COLO668 (cell line): ENCODE measurements at regions not wholly inside any gene's neighbourhood (a gene's known extent, or its start where the extent isn't known, plus 50 kb on each side); places are given as distances from the start of the nearest gene placed in this dataset.

Experiments used
- DNase-seq: peaks from one replicate; lab custom pipeline; 2025; ENCODE audit not compliant: unreplicated experiment; lab: John Stamatoyannopoulos, UW

GRCh38 chr7:36029853-36030515, 123.1 kb upstream of the EEPD1 start:
- no peak for DNase-seq

- DNase-seq, result no peak
Measured at GRCh38 chr7:36032361-36032818, 120.7 kb upstream of the EEPD1 start.

GRCh38 chr7:36034020-36034419, 119.0 kb upstream of the EEPD1 start:
- DNase-seq, result no peak

- DNase-seq, result no peak
Measured at GRCh38 chr7:36035186-36035585, 117.9 kb upstream of the EEPD1 start.

- no peak for DNase-seq
Measured at GRCh38 chr7:36036590-36036989, 116.5 kb upstream of the EEPD1 start.

- DNase-seq, result no peak
Measured at GRCh38 chr7:36037121-36037662, 115.9 kb upstream of the EEPD1 start.

- DNase-seq, result no peak
Measured at GRCh38 chr7:36038063-36038721, 114.9 kb upstream of the EEPD1 start.

GRCh38 chr7:36039243-36039642, 113.8 kb upstream of the EEPD1 start:
- DNase-seq, result no peak

GRCh38 chr7:36039671-36040070, 113.4 kb upstream of the EEPD1 start:
- DNase-seq, result no peak

GRCh38 chr7:36040679-36041078, 112.4 kb upstream of the EEPD1 start:
- DNase-seq, result no peak

GRCh38 chr7:36044101-36044892, 108.8 kb upstream of the EEPD1 start:
- DNase-seq, result no peak

GRCh38 chr7:36045326-36045725, 107.7 kb upstream of the EEPD1 start:
- no peak for DNase-seq

- DNase-seq, result no peak
Measured at GRCh38 chr7:36045830-36046341, 107.2 kb upstream of the EEPD1 start.

GRCh38 chr7:36047091-36047658, 105.9 kb upstream of the EEPD1 start:
- DNase-seq, result no peak

GRCh38 chr7:36048141-36048901, 104.7 kb upstream of the EEPD1 start:
- DNase-seq, result no peak

GRCh38 chr7:36048902-36049240, 104.2 kb upstream of the EEPD1 start:
- no peak for DNase-seq

GRCh38 chr7:36051501-36051900, 101.6 kb upstream of the EEPD1 start:
- no peak for DNase-seq

- DNase-seq, result no peak
Measured at GRCh38 chr7:36053589-36053988, 99.5 kb upstream of the EEPD1 start.

GRCh38 chr7:36054637-36055036, 98.4 kb upstream of the EEPD1 start:
- no peak for DNase-seq

- DNase-seq, result no peak
Measured at GRCh38 chr7:36055207-36055606, 97.8 kb upstream of the EEPD1 start.

GRCh38 chr7:36057323-36057722, 95.7 kb upstream of the EEPD1 start:
- no peak for DNase-seq
